OCI-LY7 (cell line): ENCODE measurements at regions not wholly inside any gene's neighbourhood (a gene's known extent, or its start where the extent isn't known, plus 50 kb on each side); places are given as distances from the start of the nearest gene placed in this dataset.

Experiments used
- EZH2phosphoT487 ChIP-seq: fragments of 200-600 bp; sonication (generic); IDR thresholded peaks from 2 replicates; pipeline ENCODE4 v1.6.1; 2018; ENCODE audit warnings: low read depth, borderline replicate concordance, mild to moderate bottlenecking, mixed run types, antibody characterized with exemption, low read length, moderate library complexity, mixed read lengths
- TF ChIP-seq, protein P1 (sequence below): fragments of 200-600 bp; sonication (generic); conservative IDR thresholded peaks from 2 replicates; pipeline ENCODE4 v1.5.1; 2014; ENCODE audit warnings: mild to moderate bottlenecking, antibody characterized with exemption, low read length, moderate library complexity, mixed read lengths

DNA sequence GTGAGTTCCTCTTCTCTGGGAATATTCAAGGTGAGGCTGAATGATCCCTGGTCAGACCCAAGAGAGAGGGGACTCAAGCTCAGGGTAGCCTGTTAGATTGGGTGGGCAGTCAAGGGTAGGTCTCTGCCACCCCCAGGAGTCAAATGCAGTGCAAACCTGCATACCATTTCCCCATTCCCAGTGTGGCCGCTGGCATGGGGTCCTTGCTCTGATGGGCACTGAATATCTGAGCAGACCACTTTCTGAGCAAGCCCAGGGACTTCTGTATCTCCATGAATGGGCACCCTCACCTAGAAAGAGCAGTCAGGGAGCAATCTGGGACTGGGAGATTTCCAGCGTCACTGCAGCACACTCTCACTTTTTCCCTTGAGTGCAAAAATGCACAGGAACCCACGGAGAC is 573.7 kb downstream of the BCL11B start:
- TF ChIP-seq, protein P1, sequence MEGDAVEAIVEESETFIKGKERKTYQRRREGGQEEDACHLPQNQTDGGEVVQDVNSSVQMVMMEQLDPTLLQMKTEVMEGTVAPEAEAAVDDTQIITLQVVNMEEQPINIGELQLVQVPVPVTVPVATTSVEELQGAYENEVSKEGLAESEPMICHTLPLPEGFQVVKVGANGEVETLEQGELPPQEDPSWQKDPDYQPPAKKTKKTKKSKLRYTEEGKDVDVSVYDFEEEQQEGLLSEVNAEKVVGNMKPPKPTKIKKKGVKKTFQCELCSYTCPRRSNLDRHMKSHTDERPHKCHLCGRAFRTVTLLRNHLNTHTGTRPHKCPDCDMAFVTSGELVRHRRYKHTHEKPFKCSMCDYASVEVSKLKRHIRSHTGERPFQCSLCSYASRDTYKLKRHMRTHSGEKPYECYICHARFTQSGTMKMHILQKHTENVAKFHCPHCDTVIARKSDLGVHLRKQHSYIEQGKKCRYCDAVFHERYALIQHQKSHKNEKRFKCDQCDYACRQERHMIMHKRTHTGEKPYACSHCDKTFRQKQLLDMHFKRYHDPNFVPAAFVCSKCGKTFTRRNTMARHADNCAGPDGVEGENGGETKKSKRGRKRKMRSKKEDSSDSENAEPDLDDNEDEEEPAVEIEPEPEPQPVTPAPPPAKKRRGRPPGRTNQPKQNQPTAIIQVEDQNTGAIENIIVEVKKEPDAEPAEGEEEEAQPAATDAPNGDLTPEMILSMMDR = no peak
- no peak for TF ChIP-seq EZH2phosphoT487
